ENCODE measurements at regions not wholly inside any gene's neighbourhood (a gene's known extent, or its start where the extent isn't known, plus 50 kb on each side); places are given as distances from the start of the nearest gene placed in this dataset.
"Not testable (repeated sequence)": the region's sequence is repeated elsewhere in the genome, so short reads cannot be mapped to it uniquely, and the experiment has no call there.

DNA sequence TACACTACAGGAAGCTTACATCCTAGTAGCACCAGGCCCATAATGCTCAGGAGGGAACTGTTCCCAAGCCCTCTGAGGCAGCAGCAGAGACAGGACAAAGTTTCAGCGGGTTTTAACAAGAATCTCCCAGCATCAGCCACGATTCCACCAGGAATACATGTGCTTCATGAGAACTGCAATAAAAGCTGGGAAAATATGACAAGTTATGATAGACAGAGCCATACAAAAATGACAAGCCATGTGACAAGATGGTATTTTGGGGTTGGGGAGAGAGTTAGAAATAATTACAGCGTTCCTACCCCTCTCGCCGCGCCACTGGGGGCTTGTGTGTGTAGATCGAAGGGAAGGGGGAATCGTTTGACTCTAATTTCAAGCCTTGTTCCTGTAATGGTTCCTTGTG lies 112.7 kb upstream of the CTBP2 start:
- no peak for DNase-seq (ENCODE audit: low read depth)

DNA sequence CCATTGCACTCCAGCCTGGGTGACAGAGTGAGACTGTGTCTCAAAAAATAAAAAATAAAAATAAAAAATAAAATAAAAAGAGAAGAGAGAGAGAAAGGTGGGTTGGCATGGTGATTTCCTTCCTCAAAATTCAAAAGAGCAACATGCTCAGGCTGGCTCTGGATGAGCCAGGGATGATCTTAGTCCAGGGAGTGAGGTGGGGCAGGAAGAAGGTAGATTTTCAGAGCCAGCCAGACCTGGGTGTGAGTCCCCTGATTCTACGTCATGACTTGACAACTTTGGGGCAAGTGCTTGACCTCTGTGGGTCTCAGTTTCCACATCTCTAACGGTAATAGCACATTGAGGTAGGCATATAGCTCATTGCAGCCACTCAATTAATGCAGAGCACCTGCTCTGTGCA lies 109.4 kb upstream of the CTBP2 start:
- no peak for DNase-seq (ENCODE audit: low read depth)

DNA sequence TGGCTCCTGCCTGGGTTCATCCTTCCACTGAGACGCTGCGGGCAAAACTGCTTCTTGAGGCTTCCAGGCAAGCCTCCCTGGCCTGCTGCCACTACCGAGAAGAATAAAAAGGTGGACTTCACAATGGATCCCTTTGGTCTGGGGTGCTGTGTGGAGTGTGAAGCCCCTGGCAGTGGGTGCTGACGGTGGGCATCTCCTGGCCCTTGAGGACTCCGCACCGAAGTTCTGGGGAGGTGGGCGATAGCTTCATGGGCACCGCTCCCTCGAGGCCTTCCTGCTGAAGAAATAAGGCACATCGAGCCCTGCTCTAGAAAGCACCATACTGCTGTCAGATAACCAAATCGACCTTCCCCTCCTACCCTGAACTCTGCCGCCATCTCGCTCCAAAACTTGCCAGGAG lies 106.6 kb upstream of the CTBP2 start:
- no peak for DNase-seq (ENCODE audit: low read depth)

DNA sequence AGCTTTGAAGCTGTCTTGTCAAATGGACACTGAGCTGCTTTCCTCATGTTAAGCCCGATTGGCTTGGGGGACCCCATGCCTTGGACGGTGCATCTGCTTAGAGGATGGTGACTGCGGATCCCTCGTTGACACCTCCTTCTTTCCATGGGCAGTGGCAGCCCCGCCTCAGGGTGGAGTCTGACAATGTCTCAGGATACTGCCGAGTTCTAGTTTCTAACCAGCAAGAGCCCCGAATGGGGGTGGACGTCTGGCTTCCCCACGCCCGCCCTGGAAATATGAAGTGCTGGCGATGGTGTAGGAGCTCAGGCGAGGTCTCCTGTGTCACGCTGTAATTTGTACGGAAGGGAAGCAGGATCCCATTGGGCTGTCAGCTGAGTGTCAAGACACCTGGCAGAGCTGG lies 106.2 kb upstream of the CTBP2 start:
- no peak for DNase-seq (ENCODE audit: low read depth)

DNA sequence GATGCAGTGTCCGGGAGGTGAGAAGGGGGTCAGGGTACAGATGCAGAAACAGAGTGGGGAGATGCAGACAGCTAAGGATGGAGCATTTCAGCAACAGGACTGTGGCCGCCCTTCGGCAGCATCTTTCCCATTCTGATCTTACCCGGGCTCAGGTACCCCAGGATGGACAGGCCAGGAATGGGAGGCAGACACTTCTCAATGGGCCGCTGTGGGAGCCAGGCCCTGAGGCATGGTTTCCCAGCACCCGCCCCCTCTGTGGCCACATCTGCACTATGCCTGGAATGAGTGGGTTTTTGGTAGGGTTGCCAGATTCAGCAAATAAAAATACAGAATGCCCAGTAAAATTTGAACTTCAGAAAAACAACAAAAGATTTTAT lies 105.2 kb upstream of the CTBP2 start:
- DNase-seq (ENCODE audit: low read depth) = no peak

GRCh38 chr10:125264757-125265578 lies 104.6 kb upstream of the CTBP2 start:
- DNase-seq (ENCODE audit: low read depth) = no peak

DNA sequence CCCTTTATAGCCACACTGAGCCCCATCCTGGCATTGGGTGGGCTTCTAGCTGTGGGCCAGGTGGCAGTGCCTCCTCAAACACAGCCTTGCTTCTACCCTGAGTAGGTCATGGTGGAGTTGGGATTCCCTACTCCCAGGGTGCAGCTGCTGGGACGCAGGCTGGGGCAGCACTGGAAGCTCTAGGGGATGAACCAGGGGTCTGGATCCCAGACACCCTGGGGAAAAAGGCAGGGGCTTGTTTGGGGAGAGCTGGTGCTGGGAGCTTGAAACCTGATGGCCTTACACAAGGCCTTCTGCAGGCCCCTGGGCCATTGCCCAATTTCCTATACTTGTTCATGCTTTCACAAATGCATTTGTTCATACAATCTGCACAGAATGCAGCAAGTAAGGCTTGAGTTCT lies 103.7 kb upstream of the CTBP2 start:
- DNase-seq (ENCODE audit: low read depth) = no peak

DNA sequence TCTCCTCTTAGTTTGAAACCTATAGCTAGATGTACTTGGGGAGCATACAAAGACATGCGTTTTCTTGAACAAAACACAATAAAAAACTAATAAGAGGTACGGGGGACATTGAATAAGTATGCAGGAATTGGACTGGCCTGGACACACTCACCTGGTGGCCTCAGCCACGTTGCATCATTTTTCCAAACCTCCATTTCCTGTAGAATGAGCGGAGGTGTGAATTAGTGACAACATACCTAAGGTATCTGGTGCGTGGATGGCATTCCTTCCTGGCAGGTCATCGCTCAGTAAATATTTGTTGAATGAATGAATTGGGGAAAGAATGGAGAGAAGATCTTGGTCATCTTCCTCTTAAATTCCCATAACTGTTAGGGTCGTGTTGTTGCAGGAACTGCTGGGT lies 103.2 kb upstream of the CTBP2 start:
- DNase-seq (ENCODE audit: low read depth) = no peak

DNA sequence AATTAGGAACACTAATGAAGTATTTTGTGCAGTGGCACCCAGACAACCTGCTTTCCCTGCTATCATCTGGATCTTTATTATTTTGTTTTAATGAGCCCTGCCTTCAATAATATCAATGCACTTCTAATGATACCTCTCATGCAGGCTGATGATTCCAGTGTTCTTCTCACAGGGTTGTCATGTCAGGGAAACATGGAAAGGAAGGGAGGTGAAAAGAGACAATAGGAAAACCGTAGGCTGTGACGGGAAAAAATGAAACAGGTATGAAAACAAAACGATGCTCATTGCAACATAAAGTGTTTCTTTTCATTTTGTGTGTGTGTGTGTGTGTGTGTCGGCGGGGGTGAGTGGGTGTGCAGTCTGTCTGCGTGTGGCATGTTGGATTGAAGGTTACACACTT lies 102.6 kb upstream of the CTBP2 start:
- no peak for DNase-seq (ENCODE audit: low read depth)

DNA sequence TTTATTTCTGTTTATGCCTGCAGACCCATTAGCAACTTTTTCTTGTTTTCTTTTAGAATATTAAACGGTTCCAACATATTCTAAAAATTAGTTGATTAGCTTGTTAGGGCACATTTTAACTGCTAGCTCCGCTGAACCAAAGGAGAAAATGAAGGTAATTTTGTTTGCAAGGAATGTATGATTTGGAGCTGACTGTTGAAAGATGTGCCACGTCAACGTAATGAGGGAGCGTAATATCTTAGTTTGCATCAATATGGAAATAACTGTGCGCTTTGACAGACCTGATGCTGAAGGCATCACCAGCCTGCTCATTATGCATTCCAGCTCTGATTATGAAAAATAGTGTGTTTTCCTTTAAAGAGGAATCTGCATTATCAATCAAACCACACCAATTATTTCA lies 102.0 kb upstream of the CTBP2 start:
- no peak for DNase-seq (ENCODE audit: low read depth)

DNA sequence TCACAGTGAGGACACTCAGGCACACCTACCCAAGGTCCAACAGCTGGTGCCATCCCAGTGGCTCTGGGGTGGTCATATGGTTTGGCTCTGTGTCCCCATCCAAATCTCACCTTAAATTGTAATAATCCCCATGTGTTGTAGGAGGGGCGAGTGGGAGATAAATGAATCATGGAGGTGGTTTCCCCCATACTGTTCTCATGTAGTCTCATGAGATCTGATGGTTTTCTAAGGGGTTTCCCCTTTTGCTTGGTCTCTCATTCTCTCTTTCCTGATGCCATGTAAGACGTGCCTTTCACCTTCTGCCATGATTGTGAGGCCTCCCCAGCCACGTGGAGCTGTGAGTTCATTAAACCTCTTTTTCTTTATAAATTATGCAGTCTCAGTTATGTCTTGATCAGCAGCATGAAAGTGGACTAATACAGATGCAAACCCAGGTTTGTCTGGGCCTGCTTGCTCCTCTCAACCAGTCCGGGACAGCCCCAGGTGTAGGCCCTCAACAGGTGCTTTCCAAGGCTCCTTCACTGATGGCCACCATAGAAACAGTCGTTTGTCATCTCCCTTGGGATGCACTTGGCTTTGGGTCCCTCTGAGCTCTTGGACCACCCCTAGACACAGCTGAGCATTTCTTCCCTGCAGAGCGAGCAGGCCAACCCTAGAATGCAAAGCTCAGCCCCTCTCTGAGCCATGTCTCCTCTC lies 101.3 kb upstream of the CTBP2 start:
- no peak for DNase-seq (ENCODE audit: low read depth)

DNA sequence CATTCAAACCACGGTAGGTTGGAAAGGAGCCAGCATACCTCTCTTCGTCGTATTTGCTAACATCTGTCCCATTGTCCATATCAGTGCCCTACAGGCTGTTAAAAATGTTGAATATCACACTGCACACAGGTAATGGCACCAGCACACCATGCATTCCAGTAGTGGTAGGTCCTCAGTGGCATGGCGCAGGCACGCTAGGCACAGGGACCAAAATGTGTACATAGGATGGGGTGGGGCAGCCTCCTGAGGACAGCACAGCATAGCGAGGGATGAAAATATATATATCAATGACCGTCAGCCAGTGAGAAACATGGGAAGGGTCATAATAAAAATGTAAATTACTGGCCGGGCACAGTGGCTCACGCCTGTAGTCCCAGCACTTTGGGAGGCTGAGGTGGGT lies 99.9 kb upstream of the CTBP2 start:
- DNase-seq (ENCODE audit: low read depth) = no peak

DNA sequence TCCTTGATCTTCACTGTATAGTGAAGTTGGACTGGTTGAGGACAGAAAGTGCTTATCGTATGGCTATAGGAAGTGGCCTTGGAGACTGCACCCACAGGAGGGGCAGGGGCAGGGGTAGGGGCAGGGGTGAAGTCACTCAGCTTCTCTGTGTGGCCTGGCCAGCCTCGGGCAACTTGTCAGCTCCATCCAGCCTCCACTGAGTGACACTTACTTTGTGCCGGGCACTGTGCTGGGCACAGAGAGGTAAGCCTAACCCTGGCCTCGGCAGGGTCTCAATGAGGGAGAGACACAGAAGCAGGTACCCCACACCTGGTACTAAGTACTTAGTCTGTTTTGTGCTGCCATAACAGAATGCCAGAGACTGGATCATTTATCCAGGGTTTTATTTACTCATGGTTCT lies 99.3 kb upstream of the CTBP2 start:
- DNase-seq (ENCODE audit: low read depth) = no peak

DNA sequence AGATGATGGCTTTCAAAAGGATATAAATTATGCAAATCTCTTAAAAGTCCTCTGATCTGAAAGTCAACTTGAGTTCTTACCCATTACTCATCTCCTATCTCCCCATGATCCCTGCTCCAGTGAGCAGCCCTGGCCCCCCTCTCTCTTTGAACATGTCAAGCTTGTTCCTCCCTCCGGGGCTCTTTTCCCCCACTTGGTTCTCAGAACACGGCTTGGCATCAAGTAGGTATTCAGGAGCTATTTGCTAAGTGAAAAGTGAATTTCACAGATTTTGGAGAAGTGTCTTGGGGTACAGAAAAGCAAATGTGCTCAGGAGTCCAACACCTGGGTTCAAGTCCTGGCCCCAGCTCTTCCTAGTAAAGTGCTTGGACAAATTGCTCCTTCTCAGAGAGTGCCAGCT lies 98.3 kb upstream of the CTBP2 start:
- no peak for DNase-seq (ENCODE audit: low read depth)

GRCh38 chr10:125257521-125258108 lies 97.3 kb upstream of the CTBP2 start:
- no peak for DNase-seq (ENCODE audit: low read depth)

DNA sequence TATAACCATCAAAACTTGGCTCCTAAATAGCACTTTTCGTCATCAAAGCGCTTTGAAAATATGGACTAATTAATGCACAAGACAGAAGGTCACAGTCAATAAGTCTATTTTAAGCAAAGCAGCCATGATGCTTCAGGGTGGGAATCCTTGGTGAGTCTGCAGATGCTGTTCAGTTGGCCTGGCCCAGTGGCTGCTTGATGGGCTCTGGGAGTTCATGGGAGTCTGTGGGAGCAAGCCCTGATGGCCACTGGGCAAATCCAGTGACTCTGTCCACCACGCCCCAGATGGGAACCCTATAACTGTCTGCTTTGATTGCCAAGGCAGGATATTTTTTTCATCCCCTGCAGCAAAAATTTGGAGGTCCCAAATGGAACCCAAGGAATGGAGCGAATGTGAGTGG lies 95.7 kb upstream of the CTBP2 start:
- no peak for DNase-seq (ENCODE audit: low read depth)

GRCh38 chr10:125252937-125253336 lies 92.6 kb upstream of the CTBP2 start:
- DNase-seq (ENCODE audit: low read depth) = no peak

GRCh38 chr10:125250834-125251233 lies 90.5 kb upstream of the CTBP2 start:
- DNase-seq (ENCODE audit: low read depth) = not testable (repeated sequence)

DNA sequence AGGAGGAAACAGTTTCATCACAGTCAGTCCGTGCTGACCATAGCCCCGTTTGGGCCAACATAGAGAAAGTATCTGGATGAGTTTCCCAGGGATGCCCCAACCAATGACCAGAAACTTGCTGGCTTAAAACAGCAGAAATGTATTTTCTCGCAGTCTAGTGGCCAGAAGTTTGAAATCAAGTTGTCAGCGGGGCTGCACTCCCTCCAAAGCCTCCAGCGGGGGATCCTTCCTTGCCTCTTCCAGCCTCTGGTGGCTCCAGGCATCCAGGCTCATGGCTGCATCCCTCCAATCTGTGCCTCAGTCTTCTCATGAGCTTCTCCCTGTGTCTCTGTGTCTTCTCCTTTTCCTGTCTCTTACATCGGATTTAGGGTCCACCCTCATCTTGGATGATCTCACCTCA lies 89.6 kb upstream of the CTBP2 start:
- DNase-seq (ENCODE audit: low read depth) = no peak

DNA sequence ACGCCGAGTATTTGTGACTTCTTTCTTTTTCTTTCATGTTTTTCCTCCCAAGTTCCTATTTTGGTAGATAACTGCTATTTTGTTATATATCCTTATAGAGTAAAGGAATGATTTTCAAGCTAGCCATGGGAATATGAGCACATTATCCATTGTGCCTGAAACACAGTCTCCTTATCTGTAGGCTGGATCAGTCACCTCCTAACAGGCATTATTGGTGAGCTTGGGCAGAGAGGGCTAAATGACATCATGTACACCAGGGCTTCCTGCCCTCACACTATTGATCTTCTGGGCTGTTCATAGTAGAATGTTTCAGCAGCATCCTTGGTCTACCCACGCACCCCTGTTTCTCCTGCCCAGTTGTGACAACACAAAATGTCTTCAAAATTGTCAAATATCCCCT lies 88.1 kb upstream of the CTBP2 start:
- DNase-seq (ENCODE audit: low read depth) = no peak

GRCh38 chr10:125247576-125247975 lies 87.2 kb upstream of the CTBP2 start:
- DNase-seq (ENCODE audit: low read depth) = no peak

DNA sequence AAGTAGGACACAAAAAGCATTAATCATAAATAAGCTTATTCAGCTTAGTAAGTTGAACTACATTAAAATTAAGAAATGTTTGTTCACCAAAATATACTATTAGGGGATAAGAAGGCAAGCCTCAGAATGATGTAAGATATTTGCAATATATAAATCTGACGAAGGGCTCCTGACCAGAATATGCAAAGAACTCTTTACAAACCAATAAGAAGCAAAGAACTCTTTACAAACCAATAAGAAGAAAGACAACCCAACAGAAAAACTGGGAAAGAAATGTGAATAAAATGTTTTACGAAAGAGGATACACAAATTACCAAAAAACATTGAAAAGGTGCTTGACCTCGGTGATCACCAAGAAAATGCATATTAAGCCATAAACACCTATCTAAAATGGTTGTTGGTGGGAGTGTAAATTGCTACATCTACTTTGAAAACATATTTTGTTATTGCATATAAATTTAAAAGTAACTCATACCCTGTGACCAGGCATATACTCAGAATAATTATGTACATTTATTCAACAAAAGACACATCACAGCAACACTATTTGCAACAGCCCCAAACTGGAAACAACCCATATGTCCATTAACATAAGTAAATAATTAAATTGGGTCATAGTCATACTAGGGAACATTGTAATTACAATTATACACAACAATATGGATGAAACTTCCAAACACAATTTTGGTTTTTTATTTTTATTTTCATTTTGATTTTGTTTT lies 83.3 kb upstream of the CTBP2 start:
- DNase-seq (ENCODE audit: low read depth) = no peak

DNA sequence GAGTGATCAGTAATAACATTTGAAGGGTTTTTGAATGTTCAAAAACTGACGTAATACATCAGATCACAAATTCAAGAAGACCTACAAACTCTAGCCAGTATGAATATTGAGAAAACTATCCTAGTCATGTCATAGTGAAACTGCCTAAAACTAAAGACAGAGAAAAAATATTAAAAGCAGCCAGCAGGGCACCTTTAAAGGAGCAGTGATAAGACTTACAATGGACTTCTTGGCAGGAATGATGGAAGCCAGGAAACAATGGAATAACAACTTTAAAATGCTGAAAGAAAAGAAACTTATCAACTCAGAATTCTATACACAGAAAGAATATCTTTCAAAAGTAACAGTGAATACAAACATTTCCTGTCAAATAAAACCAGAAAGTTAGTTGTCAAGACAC lies 78.3 kb upstream of the CTBP2 start:
- no peak for DNase-seq (ENCODE audit: low read depth)
